ENCODE measurements at regions not wholly inside any gene's neighbourhood (a gene's known extent, or its start where the extent isn't known, plus 50 kb on each side); places are given as distances from the start of the nearest gene placed in this dataset.

DNA sequence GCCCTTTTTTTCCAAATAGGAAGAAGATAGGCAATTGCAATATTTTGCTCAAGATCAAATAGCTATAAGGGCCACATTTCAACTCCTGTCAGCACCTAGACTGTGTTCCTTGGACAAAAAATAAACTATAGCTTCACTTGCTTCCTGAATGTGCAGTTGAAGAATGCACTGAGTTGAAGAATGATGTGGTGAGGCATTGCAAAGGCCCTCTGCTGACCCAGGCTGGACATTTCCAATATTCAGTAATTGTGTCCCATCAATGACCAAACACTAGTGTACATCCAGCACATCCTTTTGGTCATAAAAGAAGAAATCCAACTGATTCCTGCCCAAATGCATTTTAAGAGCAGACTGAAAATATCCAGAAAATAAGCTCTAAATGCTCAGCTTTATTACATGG is 424.8 kb upstream of the TGFBR2 start:
- TF ChIP-seq, protein P1, sequence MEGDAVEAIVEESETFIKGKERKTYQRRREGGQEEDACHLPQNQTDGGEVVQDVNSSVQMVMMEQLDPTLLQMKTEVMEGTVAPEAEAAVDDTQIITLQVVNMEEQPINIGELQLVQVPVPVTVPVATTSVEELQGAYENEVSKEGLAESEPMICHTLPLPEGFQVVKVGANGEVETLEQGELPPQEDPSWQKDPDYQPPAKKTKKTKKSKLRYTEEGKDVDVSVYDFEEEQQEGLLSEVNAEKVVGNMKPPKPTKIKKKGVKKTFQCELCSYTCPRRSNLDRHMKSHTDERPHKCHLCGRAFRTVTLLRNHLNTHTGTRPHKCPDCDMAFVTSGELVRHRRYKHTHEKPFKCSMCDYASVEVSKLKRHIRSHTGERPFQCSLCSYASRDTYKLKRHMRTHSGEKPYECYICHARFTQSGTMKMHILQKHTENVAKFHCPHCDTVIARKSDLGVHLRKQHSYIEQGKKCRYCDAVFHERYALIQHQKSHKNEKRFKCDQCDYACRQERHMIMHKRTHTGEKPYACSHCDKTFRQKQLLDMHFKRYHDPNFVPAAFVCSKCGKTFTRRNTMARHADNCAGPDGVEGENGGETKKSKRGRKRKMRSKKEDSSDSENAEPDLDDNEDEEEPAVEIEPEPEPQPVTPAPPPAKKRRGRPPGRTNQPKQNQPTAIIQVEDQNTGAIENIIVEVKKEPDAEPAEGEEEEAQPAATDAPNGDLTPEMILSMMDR (conservative IDR thresholded peaks at IDR 0.05; ENCODE audit: low read depth, low read length), result no peak
- no peak for TF ChIP-seq FOS (IDR thresholded peaks at IDR 0.05; ENCODE audit: low read depth, low read length)
- no peak for TF ChIP-seq MXI1 (IDR thresholded peaks at IDR 0.05; ENCODE audit: borderline replicate concordance, low read depth, low read length)
- TF ChIP-seq, protein P2, sequence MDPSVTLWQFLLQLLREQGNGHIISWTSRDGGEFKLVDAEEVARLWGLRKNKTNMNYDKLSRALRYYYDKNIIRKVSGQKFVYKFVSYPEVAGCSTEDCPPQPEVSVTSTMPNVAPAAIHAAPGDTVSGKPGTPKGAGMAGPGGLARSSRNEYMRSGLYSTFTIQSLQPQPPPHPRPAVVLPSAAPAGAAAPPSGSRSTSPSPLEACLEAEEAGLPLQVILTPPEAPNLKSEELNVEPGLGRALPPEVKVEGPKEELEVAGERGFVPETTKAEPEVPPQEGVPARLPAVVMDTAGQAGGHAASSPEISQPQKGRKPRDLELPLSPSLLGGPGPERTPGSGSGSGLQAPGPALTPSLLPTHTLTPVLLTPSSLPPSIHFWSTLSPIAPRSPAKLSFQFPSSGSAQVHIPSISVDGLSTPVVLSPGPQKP (IDR thresholded peaks at IDR 0.05; ENCODE audit: borderline replicate concordance, low read depth, low read length), result no peak
- TF ChIP-seq SMC3 (IDR thresholded peaks at IDR 0.05; ENCODE audit: low read depth, low read length), result no peak
- TF ChIP-seq MAFK (IDR thresholded peaks at IDR 0.05; ENCODE audit: low read depth, low read length), result no peak
- no peak for TF ChIP-seq RAD21 (IDR thresholded peaks at IDR 0.05; ENCODE audit: low read length)
- no peak for TF ChIP-seq POLR2A (IDR thresholded peaks at IDR 0.05; ENCODE audit: low read depth, low read length)
- no peak for TF ChIP-seq MAZ (IDR thresholded peaks at IDR 0.05; ENCODE audit: borderline replicate concordance, low read depth, low read length)
- TF ChIP-seq BHLHE40 (IDR thresholded peaks at IDR 0.05; ENCODE audit: low read depth, low read length), result no peak

Data from IMR-90 (cell line).